K562 (cell line): ENCODE measurements at regions not wholly inside any gene's neighbourhood (a gene's known extent, or its start where the extent isn't known, plus 50 kb on each side); places are given as distances from the start of the nearest gene placed in this dataset.

Experiments
- ATAC-seq: fragments of 200-7000 bp; cut with Tn5 transposase; 3 replicates; pipeline ENCODE4 v1.9.1; 2020; ENCODE audit warnings: moderate library complexity
- BruUV-seq: library from RNA; stranded (reverse); fragments of 400-500 nt; replicated peaks from 2 replicates; lab custom pipeline; 2021; lab: Mats Ljungman, UMichigan
- CTCF ChIA-PET: fragments of 300-600 bp; formaldehyde crosslinking; extraction: SDS; loops from one replicate; lab custom pipeline; 2021; ENCODE audit warnings: low intra/inter-chr PET ratio; lab: Yijun Ruan, JAX
- POLR2A ChIA-PET: fragments of 300-600, 350-650 bp; sonication (Branson Sonifier 250); formaldehyde crosslinking; extraction: SDS; loops from one replicate; lab custom pipeline; 2021; ENCODE audit warnings: antibody characterized with exemption, inconsistent platforms; lab: Yijun Ruan, JAX
- DNase-seq, 4 experiments: peaks; one replicate each; pipeline versions ENCODE4 v3.0.0 to v3.0.0-alpha.2; 2011 to 2018; ENCODE audit warnings: low spot score in 3 of 4, mixed read lengths in 3 of 4; ENCODE audit errors: extremely low read depth in 1 of 4
- FAIRE-seq: peaks from 2 replicates; lab custom pipeline; 2011; peaks lifted over from hg19 to GRCh38; lab: Jason Lieb, UNC
- H2AFZ ChIP-seq: 2 replicates; pipeline ENCODE4 v1.6.0; 2011; ENCODE audit warnings: low read depth, low read length, control low read depth, inconsistent platforms
- H3K27ac ChIP-seq: fragments of 200-600 bp; 3 replicates; pipeline ENCODE4 v1.8.0; 2011; ENCODE audit warnings: low read depth, mild to moderate bottlenecking, control low read depth, inconsistent platforms, low read length, moderate library complexity, mixed read lengths; ENCODE audit errors: extremely low read depth
- H3K27me3 ChIP-seq, 2 experiments: fragments of 300-600 bp in 1 of 2; 2 replicates in 1 of 2; 3 replicates in 1 of 2; pipeline versions ENCODE4 v1.6.0 to v1.8.0; 2011; ENCODE audit warnings: inconsistent platforms in 2 of 2, low read length in 2 of 2, mild to moderate bottlenecking in 1 of 2, mixed read lengths in 1 of 2, moderate library complexity in 1 of 2; ENCODE audit not compliant: control insufficient read depth in 2 of 2, insufficient read depth in 2 of 2
- H3K36me3 ChIP-seq: fragments of 300-600 bp; 3 replicates; pipeline ENCODE4 v1.8.0; 2011; ENCODE audit warnings: mild to moderate bottlenecking, low read length, inconsistent platforms; ENCODE audit not compliant: control insufficient read depth, insufficient read depth
- H3K4me1 ChIP-seq, 2 experiments: fragments of 200-600 bp in 1 of 2; replicated peaks in 1 of 2; 2 replicates in 1 of 2; 3 replicates in 1 of 2; pipeline versions ENCODE4 v1.5.1 to v1.8.0; 2011; ENCODE audit warnings: inconsistent platforms in 2 of 2, low read length in 2 of 2, mild to moderate bottlenecking in 1 of 2, mixed read lengths in 1 of 2, moderate library complexity in 1 of 2; ENCODE audit not compliant: control insufficient read depth in 2 of 2, insufficient read depth in 2 of 2
- H3K4me2 ChIP-seq: 2 replicates; pipeline ENCODE4 v1.6.1; 2011; ENCODE audit warnings: low read length, control low read depth, inconsistent platforms, mixed read lengths; ENCODE audit not compliant: insufficient read depth
- H3K4me3 ChIP-seq: fragments of 200-600 bp; sonication (generic), shearing (Covaris generic); 2 replicates; pipeline ENCODE4 v1.5.1; 2016; ENCODE audit warnings: control low read depth, inconsistent platforms
- H3K79me2 ChIP-seq: fragments of 200-600 bp; 3 replicates; pipeline ENCODE4 v1.8.0; 2011; ENCODE audit warnings: low read length, inconsistent platforms; ENCODE audit not compliant: control insufficient read depth, insufficient read depth
- H3K9ac ChIP-seq, 2 experiments: 2 replicates each; pipeline versions ENCODE4 v1.6.0 to v1.6.1; 2011; ENCODE audit warnings: low read depth in 2 of 2, low read length in 2 of 2, control low read depth in 1 of 2, inconsistent platforms in 1 of 2, mild to moderate bottlenecking in 1 of 2, mixed read lengths in 1 of 2; ENCODE audit not compliant: insufficient read depth in 1 of 2
- H3K9me1 ChIP-seq: one replicate; pipeline ENCODE4 v1.6.0; 2011; ENCODE audit warnings: inconsistent platforms, mild to moderate bottlenecking, low read length, moderate library complexity; ENCODE audit not compliant: control insufficient read depth, insufficient read depth
- H3K9me3 ChIP-seq: replicated peaks from 2 replicates; pipeline ENCODE4 v1.5.1; 2011; ENCODE audit warnings: low read depth, low read length, inconsistent platforms; ENCODE audit not compliant: control insufficient read depth, insufficient read depth
- H4K20me1 ChIP-seq: replicated peaks from 2 replicates; pipeline ENCODE4 v1.6.1; 2011; ENCODE audit warnings: low read length, inconsistent platforms, mixed read lengths; ENCODE audit not compliant: control insufficient read depth, insufficient read depth
- CEBPB ChIP-seq: fragments of 450-650 bp; IDR thresholded peaks from 2 replicates; pipeline ENCODE4 v1.6.1; 2016; ENCODE audit warnings: missing genetic modification characterization, missing compliant biosample characterization
- CREB1 ChIP-seq, 2 experiments: sonication (generic) in 1 of 2; formaldehyde crosslinking in 1 of 2; IDR thresholded peaks; 2 replicates each; pipeline versions ENCODE4 v1.6.1 to v1.8.0; 2012 to 2022; ENCODE audit warnings: inconsistent platforms in 1 of 2, mild to moderate bottlenecking in 1 of 2, missing genetic modification reagents in 1 of 2, moderate library complexity in 1 of 2
- ELK1 ChIP-seq: sonication (generic); formaldehyde crosslinking; IDR thresholded peaks from 2 replicates; pipeline ENCODE4 v1.8.1; 2022; ENCODE audit warnings: missing genetic modification reagents
- MYBL2 ChIP-seq, 2 experiments: fragments of 450-650 bp in 1 of 2; sonication (generic) in 1 of 2; formaldehyde crosslinking in 1 of 2; IDR thresholded peaks; 2 replicates each; pipeline versions ENCODE4 v1.6.1 to v1.8.1; 2017 to 2022; ENCODE audit warnings: borderline replicate concordance in 1 of 2, inconsistent platforms in 1 of 2, low read depth in 1 of 2, mild to moderate bottlenecking in 1 of 2, missing genetic modification reagents in 1 of 2, moderate library complexity in 1 of 2
- NBN ChIP-seq: fragments of 450-650 bp; IDR thresholded peaks from 2 replicates; pipeline ENCODE4 v1.6.1; 2016; ENCODE audit warnings: low read depth, mild to moderate bottlenecking
- NCOA2 ChIP-seq, 2 experiments: fragments of 450-650 bp; IDR thresholded peaks; 2 replicates each; pipeline ENCODE4 v1.6.1; 2018; ENCODE audit warnings: mild to moderate bottlenecking in 2 of 2, moderate library complexity in 1 of 2; ENCODE audit not compliant: partially characterized antibody in 2 of 2
- NUFIP1 ChIP-seq: fragments of 450-650 bp; IDR thresholded peaks from 2 replicates; pipeline ENCODE4 v1.6.1; 2018; ENCODE audit not compliant: partially characterized antibody
- PHB ChIP-seq: fragments of 250-450 bp; sonication (Bioruptor Pico); IDR thresholded peaks from 2 replicates; pipeline ENCODE4 v1.5.0; 2021
- POLR2AphosphoS2 ChIP-seq: IDR thresholded peaks from 2 replicates; pipeline ENCODE4 v1.6.1; 2012; ENCODE audit warnings: low read length, improper control_type of control experiment
- PPARD ChIP-seq: fragments of 250-450 bp; sonication (Bioruptor Pico); IDR thresholded peaks from 2 replicates; pipeline ENCODE4 v1.8.0; 2022; ENCODE audit warnings: inconsistent platforms, mild to moderate bottlenecking, moderate library complexity
- TAL1 ChIP-seq: fragments of 450-650 bp; IDR thresholded peaks from 2 replicates; pipeline ENCODE4 v1.6.1; 2016; ENCODE audit warnings: mild to moderate bottlenecking
- XRCC4 ChIP-seq: IDR thresholded peaks from one replicate; pipeline ENCODE4 v1.6.1; 2011; ENCODE audit not compliant: insufficient read depth, insufficient read length; ENCODE audit errors: extremely low read depth
- ZFX ChIP-seq: sonication (generic); formaldehyde crosslinking; IDR thresholded peaks from 2 replicates; pipeline ENCODE4 v1.8.0; 2022; ENCODE audit warnings: mild to moderate bottlenecking, missing genetic modification reagents, moderate library complexity
- ZNF609 ChIP-seq: sonication (generic); formaldehyde crosslinking; IDR thresholded peaks from 2 replicates; pipeline ENCODE4 v1.8.1; 2023; ENCODE audit warnings: missing genetic modification reagents, mild to moderate bottlenecking, borderline replicate concordance
- WGBS: fragments of 100-300 bp; shearing (Covaris generic); methylation state at CpG from one replicate; pipeline ENCODE4 v1.1.6; 2016; ENCODE audit warnings: low coverage, mixed read lengths; ENCODE audit not compliant: insufficient coverage; ENCODE audit errors: missing lambda C conversion rate; 5-methylcytosine and 5-hydroxymethylcytosine counted together
- in situ Hi-C: fragments of 300-500 bp; cut with MboI; formaldehyde crosslinking; loops from 4 replicates; pipeline ENCODE4 v1.15.0; 2018; ENCODE audit warnings: inconsistent platforms, mixed read lengths
- intact Hi-C: fragments of 100-400 bp; cut with micrococcal nuclease; formaldehyde crosslinking; loops from 2 replicates; pipeline ENCODE4 v1.14.2; 2022
- TF ChIP-seq, protein P1 (sequence below): fragments of 250-450 bp; sonication (Bioruptor Pico); IDR thresholded peaks from 2 replicates; pipeline ENCODE4 v1.5.0; 2020; ENCODE audit warnings: mild to moderate bottlenecking

DNA sequence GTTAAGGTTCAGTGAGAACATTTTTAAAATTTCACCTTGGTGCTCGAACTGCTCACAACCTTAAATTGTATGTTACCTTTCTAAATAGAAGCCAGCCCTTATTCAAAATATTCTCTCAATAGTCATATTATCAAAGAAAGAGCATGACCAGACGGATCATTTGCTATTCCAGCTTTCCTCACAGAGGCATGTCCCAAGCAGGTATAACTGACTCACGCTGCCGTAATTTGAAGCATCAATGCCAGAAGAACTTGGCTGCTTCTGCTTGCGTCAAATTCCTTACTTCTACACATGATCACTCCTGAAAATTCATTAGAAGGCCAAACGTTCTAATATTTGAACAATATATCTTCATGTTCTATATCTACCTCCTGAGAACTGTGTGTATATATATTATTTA, 69.5 kb upstream of the VGLL4 start:
- intact Hi-C loops (no loop called here), in situ Hi-C loops (no loop called here)
- no peak overlapping the region for H3K9ac ChIP-seq
- BruUV-seq = no TSS peak
- no peaks in the 10 kb centered on the region for H3K79me2 ChIP-seq
- FAIRE-seq (no peak), ATAC-seq (no peak), DNase-seq (no peak)
- no peaks in the 10 kb centered on the region for H4K20me1 ChIP-seq
- no peaks in the 10 kb centered on the region for H3K9me1 ChIP-seq
- no peak overlapping the region for H3K27ac ChIP-seq
- H3K36me3 ChIP-seq = no peaks in the 10 kb centered on the region
- H3K9me3 ChIP-seq = peaks cover 6% of the 10 kb centered on the region
- H2AFZ ChIP-seq = no peak overlapping the region
- no peak for TF ChIP-seq PHB (CRISPR knock-in tag)
- TF ChIP-seq ZFX (CRISPR knock-in tag) = no peak
- TF ChIP-seq ZNF609 = no peak
- no peak for TF ChIP-seq ELK1 (CRISPR knock-in tag)
- TF ChIP-seq MYBL2 (IDR thresholded peaks at IDR 0.05; ENCODE audit: low read depth) = no peak
- TF ChIP-seq MYBL2 (CRISPR knock-in tag; IDR thresholded peaks at IDR 0.05; ENCODE audit: borderline replicate concordance) = no peak
- TF ChIP-seq CEBPB (tag) = no peak
- TF ChIP-seq, protein P1, sequence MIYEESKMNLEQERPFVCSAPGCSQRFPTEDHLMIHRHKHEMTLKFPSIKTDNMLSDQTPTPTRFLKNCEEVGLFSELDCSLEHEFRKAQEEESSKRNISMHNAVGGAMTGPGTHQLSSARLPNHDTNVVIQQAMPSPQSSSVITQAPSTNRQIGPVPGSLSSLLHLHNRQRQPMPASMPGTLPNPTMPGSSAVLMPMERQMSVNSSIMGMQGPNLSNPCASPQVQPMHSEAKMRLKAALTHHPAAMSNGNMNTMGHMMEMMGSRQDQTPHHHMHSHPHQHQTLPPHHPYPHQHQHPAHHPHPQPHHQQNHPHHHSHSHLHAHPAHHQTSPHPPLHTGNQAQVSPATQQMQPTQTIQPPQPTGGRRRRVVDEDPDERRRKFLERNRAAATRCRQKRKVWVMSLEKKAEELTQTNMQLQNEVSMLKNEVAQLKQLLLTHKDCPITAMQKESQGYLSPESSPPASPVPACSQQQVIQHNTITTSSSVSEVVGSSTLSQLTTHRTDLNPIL (CRISPR knock-in tag) = no peak
- TF ChIP-seq PPARD (CRISPR knock-in tag) = no peak
- TF ChIP-seq CREB1 (IDR thresholded peaks at IDR 0.05) = no peak
- no peak for TF ChIP-seq CREB1 (CRISPR knock-in tag; IDR thresholded peaks at IDR 0.05)
- TF ChIP-seq XRCC4 = no peak
- no peak for TF ChIP-seq NUFIP1
- TF ChIP-seq NBN = no peak
- no peak for TF ChIP-seq POLR2AphosphoS2
- TF ChIP-seq TAL1 = no peak
- no peak for TF ChIP-seq NCOA2 (IDR thresholded peaks at IDR 0.05; ENCODE audit: partially characterized antibody in 2 of 2)
- no peak overlapping the region for H3K4me2 ChIP-seq
- no peaks in the 10 kb centered on the region for H3K4me1 ChIP-seq
- POLR2A ChIA-PET = no interaction called here
- H3K4me3 ChIP-seq = no peak overlapping the region
- 3% methylated on average over 6 of the region's 6 CpGs for WGBS
- H3K27me3 ChIP-seq = peaks cover 28 to 40% of the 10 kb centered on the region in 2 experiments
- CTCF ChIA-PET = no interaction called here
